ENCODE measurements at regions not wholly inside any gene's neighbourhood (a gene's known extent, or its start where the extent isn't known, plus 50 kb on each side); places are given as distances from the start of the nearest gene placed in this dataset.

DNA sequence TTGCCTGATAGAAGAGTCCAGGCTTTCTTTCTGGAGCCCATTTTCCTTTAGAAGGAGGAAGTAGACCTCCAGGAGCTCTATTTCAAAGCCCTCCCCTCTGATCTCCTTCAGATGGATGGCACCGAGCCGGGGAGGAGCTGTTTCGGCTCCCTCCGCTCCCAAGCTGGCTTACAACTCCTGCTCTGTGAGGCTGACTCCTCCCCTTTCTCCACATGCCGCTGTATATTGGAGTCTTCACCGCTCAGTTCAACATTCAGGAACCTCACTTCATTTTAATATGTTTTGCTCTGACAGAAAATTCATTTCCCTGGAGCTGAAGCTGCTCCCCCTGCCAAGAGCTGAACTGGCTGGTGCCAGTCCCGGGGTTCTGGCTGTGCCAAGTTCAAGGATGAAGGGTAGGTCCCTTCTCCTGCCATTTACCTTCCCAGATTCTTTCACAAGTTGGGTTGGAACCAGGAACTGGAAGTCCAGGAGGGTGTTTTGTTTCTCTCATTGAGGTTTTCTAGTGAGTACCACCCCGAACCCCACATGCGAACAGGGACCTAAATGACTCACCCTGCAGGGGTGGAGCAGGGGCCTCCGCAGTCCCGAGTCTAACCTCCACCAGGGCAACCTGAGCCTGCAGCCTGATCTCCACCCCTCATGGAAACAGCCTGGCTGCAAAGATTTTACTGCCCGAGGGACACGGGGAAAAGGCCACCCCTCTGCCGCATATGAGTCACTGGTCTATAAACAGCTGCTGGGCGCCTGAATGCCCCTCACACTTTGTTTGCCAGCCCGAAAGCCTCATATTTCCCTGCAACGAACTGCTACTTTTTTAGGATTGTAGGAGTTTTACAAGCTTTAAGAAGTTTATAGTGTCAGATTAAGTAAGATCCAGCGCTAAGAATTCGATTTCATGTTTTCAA is 68.6 kb upstream of the FOXA2 start:
- no peak overlapping the region for H3K4me3 Mint-ChIP-seq (ENCODE audit: unreplicated experiment)
- no peaks in the 10 kb centered on the region for H3K36me3 Mint-ChIP-seq (ENCODE audit: unreplicated experiment)
- no peaks in the 10 kb centered on the region for H3K27me3 Mint-ChIP-seq (ENCODE audit: unreplicated experiment)
- DNase-seq, result no peak
- H3K4me1 Mint-ChIP-seq (ENCODE audit: low read depth, unreplicated experiment), result peaks cover 2% of the 10 kb centered on the region
- H3K27ac Mint-ChIP-seq (ENCODE audit: unreplicated experiment), result no peak overlapping the region
- peaks cover 1% of the 10 kb centered on the region for H3K9me3 Mint-ChIP-seq (ENCODE audit: unreplicated experiment)
- TF ChIP-seq, protein P1, sequence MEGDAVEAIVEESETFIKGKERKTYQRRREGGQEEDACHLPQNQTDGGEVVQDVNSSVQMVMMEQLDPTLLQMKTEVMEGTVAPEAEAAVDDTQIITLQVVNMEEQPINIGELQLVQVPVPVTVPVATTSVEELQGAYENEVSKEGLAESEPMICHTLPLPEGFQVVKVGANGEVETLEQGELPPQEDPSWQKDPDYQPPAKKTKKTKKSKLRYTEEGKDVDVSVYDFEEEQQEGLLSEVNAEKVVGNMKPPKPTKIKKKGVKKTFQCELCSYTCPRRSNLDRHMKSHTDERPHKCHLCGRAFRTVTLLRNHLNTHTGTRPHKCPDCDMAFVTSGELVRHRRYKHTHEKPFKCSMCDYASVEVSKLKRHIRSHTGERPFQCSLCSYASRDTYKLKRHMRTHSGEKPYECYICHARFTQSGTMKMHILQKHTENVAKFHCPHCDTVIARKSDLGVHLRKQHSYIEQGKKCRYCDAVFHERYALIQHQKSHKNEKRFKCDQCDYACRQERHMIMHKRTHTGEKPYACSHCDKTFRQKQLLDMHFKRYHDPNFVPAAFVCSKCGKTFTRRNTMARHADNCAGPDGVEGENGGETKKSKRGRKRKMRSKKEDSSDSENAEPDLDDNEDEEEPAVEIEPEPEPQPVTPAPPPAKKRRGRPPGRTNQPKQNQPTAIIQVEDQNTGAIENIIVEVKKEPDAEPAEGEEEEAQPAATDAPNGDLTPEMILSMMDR (IDR thresholded peaks at IDR 0.05; ENCODE audit: partially characterized antibody, unreplicated experiment), result no peak

DNA sequence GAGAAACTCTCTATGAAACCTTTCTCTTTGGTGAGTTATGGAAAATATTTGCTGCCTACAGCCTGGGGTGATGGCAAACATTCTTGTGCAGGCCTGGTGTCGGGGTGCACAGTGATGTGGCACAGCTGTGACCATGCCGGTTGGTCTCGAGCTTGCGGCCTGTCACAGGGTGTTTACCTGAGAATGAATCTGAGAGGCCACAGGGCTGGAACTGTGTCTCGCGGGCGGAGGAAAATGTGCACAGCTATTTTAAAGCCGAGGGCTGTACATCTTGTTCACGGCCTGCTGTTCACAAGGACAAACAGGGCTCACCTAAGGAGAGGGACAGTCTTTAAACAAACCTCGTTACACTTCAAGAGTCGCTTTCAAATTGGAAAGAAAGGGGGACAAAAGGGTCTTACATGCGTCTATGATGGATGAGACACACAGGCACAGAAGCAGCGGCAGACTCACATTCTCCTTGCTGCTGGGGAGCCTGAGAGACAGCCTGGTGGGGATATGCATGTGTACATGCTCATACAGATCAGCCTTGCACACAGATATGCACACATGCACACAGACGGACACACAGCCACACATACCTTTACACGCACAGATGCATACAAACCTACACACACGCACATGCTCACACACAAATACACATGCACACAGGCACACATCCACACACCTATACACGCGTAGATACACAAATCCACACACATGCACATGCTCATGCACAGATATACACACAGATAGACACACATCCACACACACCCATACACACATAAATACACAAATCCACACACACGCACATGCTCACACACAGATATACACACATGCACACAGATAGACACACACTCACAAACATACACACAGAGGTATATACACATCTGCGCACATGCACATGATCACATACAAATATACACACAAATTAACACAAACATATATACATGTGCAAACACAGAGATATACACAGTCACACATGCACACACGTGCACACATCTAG is 69.6 kb upstream of the FOXA2 start:
- TF ChIP-seq, protein P1 (IDR thresholded peaks at IDR 0.05; ENCODE audit: partially characterized antibody, unreplicated experiment), result no peak
- peaks cover 2% of the 10 kb centered on the region for H3K9me3 Mint-ChIP-seq (ENCODE audit: unreplicated experiment)
- no peak for DNase-seq
- H3K27ac Mint-ChIP-seq (ENCODE audit: unreplicated experiment), result no peak overlapping the region
- H3K4me3 Mint-ChIP-seq (ENCODE audit: unreplicated experiment), result no peak overlapping the region
- H3K36me3 Mint-ChIP-seq (ENCODE audit: unreplicated experiment), result no peaks in the 10 kb centered on the region
- peaks cover 2% of the 10 kb centered on the region for H3K4me1 Mint-ChIP-seq (ENCODE audit: low read depth, unreplicated experiment)
- no peaks in the 10 kb centered on the region for H3K27me3 Mint-ChIP-seq (ENCODE audit: unreplicated experiment)

DNA sequence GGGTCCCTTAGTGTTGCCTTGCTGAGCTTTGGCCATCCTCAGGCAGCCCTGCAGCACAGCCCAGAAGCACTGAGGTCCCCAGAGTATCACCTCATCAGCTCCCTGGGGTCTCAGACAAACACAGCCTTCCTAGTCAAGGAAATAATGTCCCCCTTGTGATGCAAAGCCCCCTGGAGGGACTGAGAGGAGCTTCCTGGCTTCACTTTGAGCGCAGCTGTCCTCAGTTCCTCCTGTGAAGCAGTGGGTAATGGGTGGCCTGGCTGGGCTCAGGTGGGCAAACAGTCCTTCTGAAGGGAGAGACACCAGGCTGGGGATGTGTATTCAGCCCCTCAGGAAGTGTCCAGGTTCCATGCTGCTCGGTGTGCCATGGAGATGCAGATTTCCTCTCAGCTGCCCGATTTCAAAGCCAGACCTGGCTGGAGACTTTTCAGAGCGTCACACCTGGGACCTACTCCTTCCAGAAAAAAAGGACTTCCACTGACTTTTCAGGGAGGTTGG is 79.2 kb upstream of the FOXA2 start:
- H3K36me3 Mint-ChIP-seq (ENCODE audit: unreplicated experiment), result no peaks in the 10 kb centered on the region
- H3K27me3 Mint-ChIP-seq (ENCODE audit: unreplicated experiment), result no peaks in the 10 kb centered on the region
- TF ChIP-seq, protein P1 (IDR thresholded peaks at IDR 0.05; ENCODE audit: partially characterized antibody, unreplicated experiment), result no peak
- no peaks in the 10 kb centered on the region for H3K9me3 Mint-ChIP-seq (ENCODE audit: unreplicated experiment)
- H3K4me3 Mint-ChIP-seq (ENCODE audit: unreplicated experiment), result no peak overlapping the region
- no peaks in the 10 kb centered on the region for H3K4me1 Mint-ChIP-seq (ENCODE audit: low read depth, unreplicated experiment)
- DNase-seq, result peak; percentile 23
- no peak overlapping the region for H3K27ac Mint-ChIP-seq (ENCODE audit: unreplicated experiment)

DNA sequence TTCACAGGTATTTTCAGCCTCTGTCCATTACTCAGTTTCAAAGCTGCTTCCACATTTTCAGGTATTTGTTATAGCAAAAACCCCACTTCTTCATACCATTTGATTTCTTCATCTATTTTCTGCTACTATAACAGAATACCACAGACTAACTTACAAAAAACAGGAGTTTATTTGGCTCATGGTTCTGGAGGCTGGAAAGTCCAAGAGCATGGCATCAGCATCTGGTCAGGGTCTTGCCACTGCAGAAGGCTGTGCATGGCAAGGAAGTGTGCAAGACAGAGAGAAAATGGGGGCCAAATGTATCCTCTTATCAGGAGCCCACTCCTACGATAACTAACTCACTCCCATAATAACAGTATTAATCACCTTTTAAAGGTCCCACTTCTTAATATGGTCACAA is 82.8 kb upstream of the FOXA2 start:
- H3K4me1 Mint-ChIP-seq (ENCODE audit: low read depth, unreplicated experiment), result no peaks in the 10 kb centered on the region
- TF ChIP-seq, protein P1 (IDR thresholded peaks at IDR 0.05; ENCODE audit: partially characterized antibody, unreplicated experiment), result no peak
- no peak overlapping the region for H3K27ac Mint-ChIP-seq (ENCODE audit: unreplicated experiment)
- H3K27me3 Mint-ChIP-seq (ENCODE audit: unreplicated experiment), result no peaks in the 10 kb centered on the region
- DNase-seq, result no peak
- peaks cover 3% of the 10 kb centered on the region for H3K9me3 Mint-ChIP-seq (ENCODE audit: unreplicated experiment)
- H3K36me3 Mint-ChIP-seq (ENCODE audit: unreplicated experiment), result peaks cover 4% of the 10 kb centered on the region
- no peak overlapping the region for H3K4me3 Mint-ChIP-seq (ENCODE audit: unreplicated experiment)

Measured in glutamatergic neuron (in vitro differentiated cells).